ENCODE measurements at regions not wholly inside any gene's neighbourhood (a gene's known extent, or its start where the extent isn't known, plus 50 kb on each side); places are given as distances from the start of the nearest gene placed in this dataset.

DNA sequence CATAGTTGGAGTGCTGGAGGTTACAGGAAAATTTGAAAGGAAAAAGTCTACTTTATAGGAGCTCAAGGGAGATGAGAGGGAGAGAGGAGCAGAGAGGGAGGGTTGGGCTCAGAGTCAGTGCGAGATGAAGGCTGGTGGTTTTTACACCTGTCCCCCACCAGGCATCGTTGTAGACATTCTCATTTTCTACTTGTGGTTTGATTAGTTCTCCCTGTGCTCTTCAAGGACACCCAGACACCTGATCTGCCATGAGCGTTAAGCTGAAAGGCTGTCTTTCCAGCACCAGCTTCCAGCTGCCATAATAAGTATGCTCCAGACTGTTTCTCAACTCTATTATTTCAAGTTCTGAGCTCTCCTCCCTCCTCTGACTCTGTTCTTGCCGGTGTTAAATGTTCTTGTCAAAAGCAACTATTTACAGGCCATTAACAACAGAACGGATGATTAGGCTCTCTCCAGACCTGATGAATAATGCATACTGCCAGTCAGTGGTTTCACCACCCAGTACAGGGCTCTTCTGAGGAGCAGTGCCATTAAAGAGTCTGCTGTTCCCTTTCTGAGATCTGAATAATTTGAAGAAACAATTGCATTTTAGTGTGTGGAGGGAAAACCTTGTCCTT is 514.6 kb upstream of the MCTP2 start (continued):
- no peak for TF ChIP-seq FOXK1 (CRISPR knock-in tag; IDR thresholded peaks at IDR 0.05)

DNA sequence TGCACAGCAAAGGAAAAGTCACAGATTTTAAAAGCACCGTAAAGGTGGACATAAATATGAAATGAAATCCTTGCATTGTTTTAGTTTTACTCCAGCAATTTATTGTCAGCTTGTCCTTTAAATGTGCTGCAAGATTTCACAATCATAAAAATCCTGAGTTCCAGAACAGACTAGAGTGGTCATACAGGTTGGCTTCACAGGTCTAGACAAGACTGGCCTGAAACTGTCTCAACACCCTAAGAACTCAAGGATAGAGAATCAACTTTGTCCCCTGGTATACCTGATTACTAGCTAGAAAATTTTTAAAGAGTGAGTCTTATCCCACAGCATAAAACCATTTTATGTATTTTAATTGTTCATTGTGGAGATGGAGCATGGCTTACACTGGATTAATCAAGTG is 521.7 kb upstream of the MCTP2 start:
- no peak for TF ChIP-seq TEAD4 (CRISPR knock-in tag; IDR thresholded peaks at IDR 0.05)
- TF ChIP-seq SOX15 (CRISPR knock-in tag; IDR thresholded peaks at IDR 0.05): no peak
- ChIA-PET POLR2A (no interaction called here), CTCF (no interaction called here)
- Mint-ChIP-seq H3K36me3 (no peaks in the 10 kb centered on the region), H3K4me1 (0 out of 2 replicates have a peak, but pooled peaks cover 3% of the 10 kb centered on the region), H3K9me3 (no peaks in the 10 kb centered on the region), H3K27ac (no peak overlapping the region), H3K27me3 (ENCODE audit: low read depth) (no peaks in the 10 kb centered on the region; the same call in 1 of the 2 replicates), H3K4me3 (no peak overlapping the region)
- DNase-seq (ENCODE audit: low spot score): no peak
- no peak for ATAC-seq

DNA sequence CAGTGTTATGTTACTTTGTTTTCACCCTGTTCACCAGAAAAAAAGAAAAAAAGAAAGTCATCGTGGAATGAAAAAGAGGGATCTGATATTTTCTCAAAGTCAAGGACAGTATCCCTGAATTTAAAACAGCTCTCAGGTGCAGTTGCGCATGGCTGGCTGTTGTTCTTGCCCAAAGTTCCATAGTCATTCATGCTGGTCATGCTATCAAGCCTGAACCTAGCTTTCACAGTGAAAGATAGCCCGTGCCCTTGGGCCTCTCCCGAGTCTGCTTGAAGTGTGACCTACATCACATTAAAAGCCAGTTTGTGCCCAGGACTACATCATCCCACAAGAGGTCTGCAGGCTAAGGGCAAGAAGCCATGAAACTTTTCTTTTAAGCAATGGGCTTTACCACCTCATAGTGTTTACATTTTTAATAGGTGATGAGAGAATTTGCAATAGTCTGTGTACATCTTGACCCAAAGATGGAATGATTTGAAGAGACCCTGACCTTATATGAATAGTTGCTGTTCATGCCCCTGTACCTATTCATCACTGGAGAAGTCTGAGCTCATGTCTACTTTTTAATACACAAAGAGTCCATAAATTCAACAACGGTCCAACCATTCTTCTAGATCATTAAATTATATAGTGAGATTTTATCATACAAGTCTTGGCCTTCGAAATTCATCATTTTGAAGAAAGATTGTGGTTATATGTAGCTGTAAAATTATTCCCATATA is 522.5 kb upstream of the MCTP2 start:
- H3K4me3 Mint-ChIP-seq: no peak overlapping the region
- no peaks in the 10 kb centered on the region; the same call in 1 of the 2 replicates for H3K27me3 Mint-ChIP-seq (ENCODE audit: low read depth)
- no peak overlapping the region for H3K27ac Mint-ChIP-seq
- no peaks in the 10 kb centered on the region for H3K9me3 Mint-ChIP-seq
- no peak for ATAC-seq
- no peak for DNase-seq (ENCODE audit: low spot score)
- no peaks in the 10 kb centered on the region for H3K36me3 Mint-ChIP-seq
- CTCF ChIA-PET: no interaction called here
- H3K4me1 Mint-ChIP-seq: 0 out of 2 replicates have a peak, but pooled peaks cover 3% of the 10 kb centered on the region
- TF ChIP-seq, protein P1, sequence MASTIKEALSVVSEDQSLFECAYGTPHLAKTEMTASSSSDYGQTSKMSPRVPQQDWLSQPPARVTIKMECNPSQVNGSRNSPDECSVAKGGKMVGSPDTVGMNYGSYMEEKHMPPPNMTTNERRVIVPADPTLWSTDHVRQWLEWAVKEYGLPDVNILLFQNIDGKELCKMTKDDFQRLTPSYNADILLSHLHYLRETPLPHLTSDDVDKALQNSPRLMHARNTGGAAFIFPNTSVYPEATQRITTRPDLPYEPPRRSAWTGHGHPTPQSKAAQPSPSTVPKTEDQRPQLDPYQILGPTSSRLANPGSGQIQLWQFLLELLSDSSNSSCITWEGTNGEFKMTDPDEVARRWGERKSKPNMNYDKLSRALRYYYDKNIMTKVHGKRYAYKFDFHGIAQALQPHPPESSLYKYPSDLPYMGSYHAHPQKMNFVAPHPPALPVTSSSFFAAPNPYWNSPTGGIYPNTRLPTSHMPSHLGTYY (CRISPR knock-in tag; IDR thresholded peaks at IDR 0.05): no peak
- TF ChIP-seq CBFB (CRISPR knock-in tag; IDR thresholded peaks at IDR 0.05; ENCODE audit: low read depth): no peak
- TF ChIP-seq, protein P2, sequence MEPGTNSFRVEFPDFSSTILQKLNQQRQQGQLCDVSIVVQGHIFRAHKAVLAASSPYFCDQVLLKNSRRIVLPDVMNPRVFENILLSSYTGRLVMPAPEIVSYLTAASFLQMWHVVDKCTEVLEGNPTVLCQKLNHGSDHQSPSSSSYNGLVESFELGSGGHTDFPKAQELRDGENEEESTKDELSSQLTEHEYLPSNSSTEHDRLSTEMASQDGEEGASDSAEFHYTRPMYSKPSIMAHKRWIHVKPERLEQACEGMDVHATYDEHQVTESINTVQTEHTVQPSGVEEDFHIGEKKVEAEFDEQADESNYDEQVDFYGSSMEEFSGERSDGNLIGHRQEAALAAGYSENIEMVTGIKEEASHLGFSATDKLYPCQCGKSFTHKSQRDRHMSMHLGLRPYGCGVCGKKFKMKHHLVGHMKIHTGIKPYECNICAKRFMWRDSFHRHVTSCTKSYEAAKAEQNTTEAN (CRISPR knock-in tag; IDR thresholded peaks at IDR 0.05): no peak
- POLR2A ChIA-PET: no interaction called here

DNA sequence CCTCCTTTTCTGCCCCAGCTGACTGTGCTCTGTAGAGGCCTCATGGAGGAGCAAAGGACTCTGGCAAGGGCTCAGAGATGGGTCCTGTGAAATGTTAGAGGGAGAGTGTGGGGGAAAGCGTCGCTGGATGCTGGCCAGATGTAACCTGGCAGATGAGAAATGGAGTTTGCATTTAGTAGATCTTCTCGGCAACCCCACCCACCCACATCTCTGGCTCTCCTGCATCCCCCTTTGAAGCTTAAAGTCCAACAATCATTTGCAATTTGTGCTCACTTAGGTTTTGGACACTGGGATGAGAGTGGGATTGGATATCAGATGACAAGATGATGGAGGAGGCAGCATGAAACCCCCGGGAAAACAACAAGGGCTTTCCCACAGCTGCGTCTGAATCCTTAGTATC is 523.6 kb upstream of the MCTP2 start:
- no peak for ATAC-seq
- 0 out of 2 replicates have a peak, but pooled peaks cover 3% of the 10 kb centered on the region for H3K4me1 Mint-ChIP-seq
- no peak overlapping the region for H3K4me3 Mint-ChIP-seq
- DNase-seq (ENCODE audit: low spot score): no peak
- ChIA-PET POLR2A (no interaction called here), CTCF (no interaction called here)
- H3K36me3 Mint-ChIP-seq: no peaks in the 10 kb centered on the region
- peaks cover 5% of the 10 kb centered on the region for H3K9me3 Mint-ChIP-seq
- no peaks in the 10 kb centered on the region; the same call in 1 of the 2 replicates for H3K27me3 Mint-ChIP-seq (ENCODE audit: low read depth)
- H3K27ac Mint-ChIP-seq: no peak overlapping the region
- TF ChIP-seq, protein P3, sequence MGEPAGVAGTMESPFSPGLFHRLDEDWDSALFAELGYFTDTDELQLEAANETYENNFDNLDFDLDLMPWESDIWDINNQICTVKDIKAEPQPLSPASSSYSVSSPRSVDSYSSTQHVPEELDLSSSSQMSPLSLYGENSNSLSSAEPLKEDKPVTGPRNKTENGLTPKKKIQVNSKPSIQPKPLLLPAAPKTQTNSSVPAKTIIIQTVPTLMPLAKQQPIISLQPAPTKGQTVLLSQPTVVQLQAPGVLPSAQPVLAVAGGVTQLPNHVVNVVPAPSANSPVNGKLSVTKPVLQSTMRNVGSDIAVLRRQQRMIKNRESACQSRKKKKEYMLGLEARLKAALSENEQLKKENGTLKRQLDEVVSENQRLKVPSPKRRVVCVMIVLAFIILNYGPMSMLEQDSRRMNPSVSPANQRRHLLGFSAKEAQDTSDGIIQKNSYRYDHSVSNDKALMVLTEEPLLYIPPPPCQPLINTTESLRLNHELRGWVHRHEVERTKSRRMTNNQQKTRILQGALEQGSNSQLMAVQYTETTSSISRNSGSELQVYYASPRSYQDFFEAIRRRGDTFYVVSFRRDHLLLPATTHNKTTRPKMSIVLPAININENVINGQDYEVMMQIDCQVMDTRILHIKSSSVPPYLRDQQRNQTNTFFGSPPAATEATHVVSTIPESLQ (CRISPR knock-in tag; IDR thresholded peaks at IDR 0.05): no peak
- TF ChIP-seq ATF1 (CRISPR knock-in tag; IDR thresholded peaks at IDR 0.05) (no peak), ZNF138 (CRISPR knock-in tag; conservative IDR thresholded peaks at IDR 0.05) (no peak), KAT7 (CRISPR knock-in tag; IDR thresholded peaks at IDR 0.05; ENCODE audit: borderline replicate concordance) (no peak), ETV6 (CRISPR knock-in tag; IDR thresholded peaks at IDR 0.05) (no peak), NFYB (CRISPR knock-in tag; conservative IDR thresholded peaks at IDR 0.05; ENCODE audit: low read depth) (no peak), FOXJ3 (CRISPR knock-in tag; IDR thresholded peaks at IDR 0.05; ENCODE audit: borderline replicate concordance) (no peak), ZNF317 (CRISPR knock-in tag; IDR thresholded peaks at IDR 0.05; ENCODE audit: borderline replicate concordance, low read depth) (no peak), CREB1 (CRISPR knock-in tag; IDR thresholded peaks at IDR 0.05) (no peak), ZNF423 (CRISPR knock-in tag; IDR thresholded peaks at IDR 0.05) (no peak), HMGA2 (CRISPR knock-in tag; IDR thresholded peaks at IDR 0.05) (no peak)
- TF ChIP-seq, protein P4, sequence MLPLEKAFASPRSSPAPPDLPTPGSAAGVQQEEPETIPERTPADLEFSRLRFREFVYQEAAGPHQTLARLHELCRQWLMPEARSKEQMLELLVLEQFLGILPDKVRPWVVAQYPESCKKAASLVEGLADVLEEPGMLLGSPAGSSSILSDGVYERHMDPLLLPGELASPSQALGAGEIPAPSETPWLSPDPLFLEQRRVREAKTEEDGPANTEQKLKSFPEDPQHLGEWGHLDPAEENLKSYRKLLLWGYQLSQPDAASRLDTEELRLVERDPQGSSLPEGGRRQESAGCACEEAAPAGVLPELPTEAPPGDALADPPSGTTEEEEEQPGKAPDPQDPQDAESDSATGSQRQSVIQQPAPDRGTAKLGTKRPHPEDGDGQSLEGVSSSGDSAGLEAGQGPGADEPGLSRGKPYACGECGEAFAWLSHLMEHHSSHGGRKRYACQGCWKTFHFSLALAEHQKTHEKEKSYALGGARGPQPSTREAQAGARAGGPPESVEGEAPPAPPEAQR (CRISPR knock-in tag; IDR thresholded peaks at IDR 0.05): no peak
- TF ChIP-seq, protein P5, sequence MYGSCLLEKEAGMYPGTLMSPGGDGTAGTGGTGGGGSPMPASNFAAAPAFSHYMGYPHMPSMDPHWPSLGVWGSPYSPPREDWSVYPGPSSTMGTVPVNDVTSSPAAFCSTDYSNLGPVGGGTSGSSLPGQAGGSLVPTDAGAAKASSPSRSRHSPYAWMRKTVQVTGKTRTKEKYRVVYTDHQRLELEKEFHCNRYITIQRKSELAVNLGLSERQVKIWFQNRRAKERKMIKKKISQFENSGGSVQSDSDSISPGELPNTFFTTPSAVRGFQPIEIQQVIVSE (CRISPR knock-in tag; IDR thresholded peaks at IDR 0.05; ENCODE audit: borderline replicate concordance): no peak
